ENCODE measurements at regions not wholly inside any gene's neighbourhood (a gene's known extent, or its start where the extent isn't known, plus 50 kb on each side); places are given as distances from the start of the nearest gene placed in this dataset.

GRCh38 chr6:43869792-43870659 is 100.0 kb downstream of the VEGFA start:
- TF ChIP-seq EZH2 (IDR thresholded peaks at IDR 0.05), result no peak
- no peak for TF ChIP-seq RAD21 (IDR thresholded peaks at IDR 0.05; ENCODE audit: low read depth)
- no peak for TF ChIP-seq MAX (IDR thresholded peaks at IDR 0.05)
- TF ChIP-seq EGR1 (IDR thresholded peaks at IDR 0.05; ENCODE audit: low read depth), result no peak
- TF ChIP-seq CTCF (IDR thresholded peaks at IDR 0.05 in 2 of 3, conservative IDR thresholded peaks at IDR 0.05 in 1 of 3; ENCODE audit: borderline replicate concordance in 1 of 3, insufficient read depth in 1 of 3, low read depth in 2 of 3, low read length in 2 of 3), result no peak

Data from HCT116 (cell line).